AG04449 (cell line): ENCODE measurements at regions not wholly inside any gene's neighbourhood (a gene's known extent, or its start where the extent isn't known, plus 50 kb on each side); places are given as distances from the start of the nearest gene placed in this dataset.

Experiments used
- CTCF ChIA-PET: fragments of 350-600 bp; formaldehyde crosslinking; extraction: SDS; loops from one replicate; lab custom pipeline; 2021; ENCODE audit warnings: antibody characterized with exemption; lab: Yijun Ruan, JAX
- POLR2A ChIA-PET: fragments of 400-600, 350-600 bp; formaldehyde crosslinking; extraction: SDS; loops from one replicate; lab custom pipeline; 2020; ENCODE audit warnings: antibody characterized with exemption, inconsistent platforms; lab: Yijun Ruan, JAX
- DNase-seq: peaks from one replicate; pipeline ENCODE4 v3.0.0-alpha.2; 2010; ENCODE audit warnings: low read depth, low spot score
- H3K4me3 ChIP-seq: 2 replicates; pipeline ENCODE4 v1.5.1; 2011; ENCODE audit warnings: low read depth, mild to moderate bottlenecking, control low read depth, low read length
- CTCF ChIP-seq: IDR thresholded peaks from one replicate; pipeline ENCODE4 v1.5.1; 2011; ENCODE audit warnings: mild to moderate bottlenecking, moderate library complexity, low read length, control low read depth, inconsistent platforms; ENCODE audit not compliant: insufficient read depth; ENCODE audit errors: missing control alignments

DNA sequence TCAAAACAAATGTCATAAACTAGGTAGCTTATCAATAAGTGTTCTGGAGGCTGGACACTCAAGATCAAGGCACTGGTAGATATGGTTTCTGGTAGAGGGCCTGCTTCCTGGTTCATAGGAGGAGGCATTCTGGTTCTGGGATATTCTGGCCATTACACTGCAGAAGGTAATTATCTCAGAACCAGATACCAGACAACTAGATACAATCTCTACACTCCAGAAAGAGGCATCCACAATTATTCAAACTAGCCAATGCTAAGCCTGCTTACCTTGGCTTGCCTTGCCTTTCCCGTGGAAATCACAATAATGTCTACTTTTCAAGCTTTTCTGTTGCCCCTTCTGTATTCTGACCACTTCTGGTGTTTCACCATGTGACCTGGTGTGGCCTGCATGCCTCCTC lies 785.2 kb upstream of the GYPC start:
- TF ChIP-seq CTCF: no peak
- DNase-seq: no peak
- ChIA-PET CTCF (no interaction called here), POLR2A (no interaction called here)
- no peak overlapping the region for H3K4me3 ChIP-seq

DNA sequence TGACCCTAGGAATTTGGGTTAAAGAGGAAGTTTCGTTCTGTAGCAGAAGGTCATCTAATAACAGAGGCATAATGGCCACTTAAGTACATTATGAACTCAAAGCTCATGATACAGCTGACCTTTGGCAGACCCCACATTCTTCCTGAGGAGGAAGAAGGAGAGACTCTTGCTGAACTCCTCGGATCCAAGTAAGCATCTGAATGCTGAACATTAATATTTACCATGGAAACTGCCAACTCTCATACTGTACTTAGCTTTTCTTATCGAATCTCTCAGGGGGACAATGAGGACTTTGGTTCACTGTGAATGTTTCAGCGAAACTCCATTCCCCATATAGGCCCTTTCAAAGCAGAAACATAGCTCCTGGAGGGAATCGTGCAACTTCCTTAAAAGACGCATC lies 781.4 kb upstream of the GYPC start:
- POLR2A ChIA-PET: no interaction called here
- H3K4me3 ChIP-seq: no peak overlapping the region
- no peak for TF ChIP-seq CTCF
- DNase-seq: no peak
- CTCF ChIA-PET: no interaction called here

DNA sequence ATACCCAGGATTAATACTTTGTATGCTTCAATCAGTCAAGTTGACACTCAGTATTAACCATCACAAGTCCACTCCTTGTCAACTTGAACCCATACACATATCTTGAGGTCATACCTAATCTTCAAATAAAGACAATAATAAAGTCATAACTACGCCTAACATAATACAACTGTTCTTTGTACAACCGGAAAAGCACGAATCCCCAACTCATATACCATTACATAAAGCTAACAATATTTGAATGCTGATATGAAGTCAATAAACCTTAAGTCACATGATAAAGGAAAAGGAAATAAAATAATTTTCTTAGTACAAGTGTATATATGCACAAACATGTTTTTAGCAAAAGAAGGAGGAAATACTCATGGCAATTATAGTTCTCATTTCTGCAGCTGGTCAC lies 770.6 kb upstream of the GYPC start:
- no peak for DNase-seq
- no peak for TF ChIP-seq CTCF
- ChIA-PET POLR2A (no interaction called here), CTCF (no interaction called here)
- no peak overlapping the region for H3K4me3 ChIP-seq

DNA sequence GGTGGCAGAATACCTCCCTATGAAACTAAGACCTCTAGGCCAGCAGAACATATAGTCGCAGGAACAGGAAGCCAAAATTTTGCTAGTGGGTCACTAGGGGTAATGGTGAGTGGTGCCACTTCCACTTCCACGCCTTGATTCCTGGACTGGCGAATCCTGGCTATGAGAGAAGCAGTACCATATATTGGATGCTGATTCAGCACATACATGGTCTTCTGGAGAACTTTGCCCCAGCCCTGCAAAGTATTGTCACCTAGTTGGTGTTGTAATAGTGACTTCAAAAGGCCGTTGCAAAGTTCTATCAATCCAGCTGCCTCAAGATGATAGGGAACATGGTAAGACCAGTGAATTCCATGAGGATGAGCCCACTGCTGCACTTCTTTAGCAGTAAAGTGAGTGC lies 769.8 kb upstream of the GYPC start:
- POLR2A ChIA-PET: no interaction called here
- TF ChIP-seq CTCF: no peak
- no peak for DNase-seq
- H3K4me3 ChIP-seq: no peak overlapping the region
- CTCF ChIA-PET: no interaction called here

DNA sequence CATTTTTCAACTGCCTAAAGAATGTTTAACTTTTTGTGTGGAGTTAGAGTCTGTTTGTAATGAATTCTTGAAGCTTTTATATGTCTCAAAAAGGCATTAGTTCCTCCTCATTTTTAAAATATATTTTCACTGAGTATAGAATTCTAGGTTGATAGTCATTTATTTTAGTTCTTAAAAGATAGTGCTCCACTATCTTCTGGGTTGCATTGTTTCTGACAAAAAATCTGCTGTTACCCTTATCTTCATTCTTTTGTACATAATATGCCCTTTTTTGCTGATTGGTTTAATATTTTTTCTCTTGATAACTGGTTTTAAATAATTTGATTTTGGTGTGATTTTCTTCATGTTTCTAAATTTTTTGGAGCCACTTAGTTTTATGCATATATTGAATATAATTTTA lies 754.7 kb upstream of the GYPC start:
- H3K4me3 ChIP-seq: no peak overlapping the region
- POLR2A ChIA-PET: no interaction called here
- TF ChIP-seq CTCF: no peak
- CTCF ChIA-PET: no interaction called here
- no peak for DNase-seq

GRCh38 chr2:125925891-125926546 lies 729.9 kb upstream of the GYPC start:
- POLR2A ChIA-PET: no interaction called here
- no peak for DNase-seq
- CTCF ChIA-PET: no interaction called here
- no peak for TF ChIP-seq CTCF
- no peak overlapping the region for H3K4me3 ChIP-seq
